ENCODE measurements at regions not wholly inside any gene's neighbourhood (a gene's known extent, or its start where the extent isn't known, plus 50 kb on each side); places are given as distances from the start of the nearest gene placed in this dataset.

- POLR2A ChIA-PET = no interaction called here
- Histone ChIP-seq H3K9me3 (no peaks in the 10 kb centered on the region), H3K27me3 (replicated peaks; ENCODE audit: control insufficient read depth, insufficient read depth, low read length) (no peaks in the 10 kb centered on the region), H3K4me3 (ENCODE audit: low read depth, low read length) (no peak overlapping the region), H3K36me3 (ENCODE audit: control insufficient read depth, insufficient read depth, low read length) (no peaks in the 10 kb centered on the region), H3K4me1 (no peaks in the 10 kb centered on the region; the same call in 1 of the 2 replicates)
- Mint-ChIP-seq H3K4me1 (ENCODE audit: low read depth, unreplicated experiment) (no peaks in the 10 kb centered on the region), H3K27me3 (ENCODE audit: insufficient read depth, unreplicated experiment) (no peaks in the 10 kb centered on the region), H3K27ac (ENCODE audit: unreplicated experiment) (no peak overlapping the region), H3K9me3 (ENCODE audit: unreplicated experiment) (no peaks in the 10 kb centered on the region), H3K4me3 (ENCODE audit: unreplicated experiment) (no peak overlapping the region), H3K36me3 (ENCODE audit: insufficient read depth, unreplicated experiment) (no peaks in the 10 kb centered on the region)
- TF ChIP-seq CTCF (IDR thresholded peaks at IDR 0.05; ENCODE audit: insufficient read depth in 1 of 2, low read depth in 1 of 2, low read length in 1 of 2, severe bottlenecking in 1 of 2, unreplicated experiment in 1 of 2) = no peak
- intact Hi-C loops (cut with micrococcal nuclease; ENCODE audit: unreplicated experiment) = loop anchor here (10.0 kb wide), 1 partner anchor 453 kb away; the partner anchor contains the start of gene SEMA3A
- CTCF ChIA-PET = no interaction called here
- no peak for DNase-seq
- BruUV-seq (replicated peaks) = no TSS peak
Observed at GRCh38 chr7:84647797-84648757, 453.5 kb upstream of the SEMA3A start.

GRCh38 chr7:84642611-84643010 is 448.0 kb upstream of the SEMA3A start:
- no peaks in the 10 kb centered on the region for H3K9me3 ChIP-seq
- H3K36me3 ChIP-seq (ENCODE audit: control insufficient read depth, insufficient read depth, low read length) = no peaks in the 10 kb centered on the region
- peaks cover 14% of the 10 kb centered on the region for H3K4me1 ChIP-seq
- no peak overlapping the region for H3K27ac Mint-ChIP-seq (ENCODE audit: unreplicated experiment)
- TF ChIP-seq CTCF (IDR thresholded peaks at IDR 0.05; ENCODE audit: insufficient read depth in 1 of 2, low read depth in 1 of 2, low read length in 1 of 2, severe bottlenecking in 1 of 2, unreplicated experiment in 1 of 2) = no peak
- ChIA-PET CTCF (no interaction called here), POLR2A (no interaction called here)
- no TSS peak for BruUV-seq (replicated peaks)
- DNase-seq = no peak
- no peaks in the 10 kb centered on the region for H3K27me3 Mint-ChIP-seq (ENCODE audit: insufficient read depth, unreplicated experiment)
- H3K4me3 ChIP-seq (ENCODE audit: low read depth, low read length) = no peak overlapping the region
- no peaks in the 10 kb centered on the region for H3K36me3 Mint-ChIP-seq (ENCODE audit: insufficient read depth, unreplicated experiment)
- intact Hi-C loops (cut with micrococcal nuclease; ENCODE audit: unreplicated experiment) = loop anchor here (10.0 kb wide), 1 partner anchor 448 kb away; the partner anchor contains the start of gene SEMA3A
- peaks cover 12% of the 10 kb centered on the region for H3K4me1 Mint-ChIP-seq (ENCODE audit: low read depth, unreplicated experiment)
- no peak overlapping the region for H3K4me3 Mint-ChIP-seq (ENCODE audit: unreplicated experiment)
- no peaks in the 10 kb centered on the region for H3K27me3 ChIP-seq (replicated peaks; ENCODE audit: control insufficient read depth, insufficient read depth, low read length)
- H3K9me3 Mint-ChIP-seq (ENCODE audit: unreplicated experiment) = no peaks in the 10 kb centered on the region

GRCh38 chr7:84640637-84641036 is 446.0 kb upstream of the SEMA3A start:
- ChIA-PET POLR2A (no interaction called here), CTCF (no interaction called here)
- Mint-ChIP-seq H3K36me3 (ENCODE audit: insufficient read depth, unreplicated experiment) (no peaks in the 10 kb centered on the region), H3K4me1 (ENCODE audit: low read depth, unreplicated experiment) (peaks cover 12% of the 10 kb centered on the region), H3K9me3 (ENCODE audit: unreplicated experiment) (no peaks in the 10 kb centered on the region), H3K27me3 (ENCODE audit: insufficient read depth, unreplicated experiment) (no peaks in the 10 kb centered on the region), H3K4me3 (ENCODE audit: unreplicated experiment) (no peak overlapping the region), H3K27ac (ENCODE audit: unreplicated experiment) (no peak overlapping the region)
- no peak for DNase-seq
- intact Hi-C loops (cut with micrococcal nuclease; ENCODE audit: unreplicated experiment) = loop anchor here (10.0 kb wide), 1 partner anchor 446 kb away; the partner anchor contains the start of gene SEMA3A
- H3K27me3 ChIP-seq (replicated peaks; ENCODE audit: control insufficient read depth, insufficient read depth, low read length) = no peaks in the 10 kb centered on the region
- no peaks in the 10 kb centered on the region for H3K36me3 ChIP-seq (ENCODE audit: control insufficient read depth, insufficient read depth, low read length)
- H3K4me1 ChIP-seq = peaks cover 17% of the 10 kb centered on the region
- no peak for TF ChIP-seq CTCF (IDR thresholded peaks at IDR 0.05; ENCODE audit: insufficient read depth in 1 of 2, low read depth in 1 of 2, low read length in 1 of 2, severe bottlenecking in 1 of 2, unreplicated experiment in 1 of 2)
- BruUV-seq (replicated peaks) = no TSS peak
- H3K4me3 ChIP-seq (ENCODE audit: low read depth, low read length) = no peak overlapping the region
- H3K9me3 ChIP-seq = no peaks in the 10 kb centered on the region; the same call in 1 of the 2 replicates

All from Caco-2 (cell line).